Tibial nerve (tissue), 4 donors: ENCODE measurements at regions not wholly inside any gene's neighbourhood (a gene's known extent, or its start where the extent isn't known, plus 50 kb on each side); places are given as distances from the start of the nearest gene placed in this dataset.
A peak's percentile ranks its signal among the peaks of the same experiment; 100 is the strongest.

Experiments
- DNase-seq, 2 donors: peaks; one replicate each; pipeline ENCODE4 v3.0.0-alpha.2; 2019; ENCODE audit warnings: low spot score in 2 of 2
- H3K27ac ChIP-seq, 4 donors: fragments of 200-600 bp; sonication (generic) in 3 of 4; one replicate each; pipeline ENCODE4 v1.5.1; 2017 to 2019; ENCODE audit warnings: mild to moderate bottlenecking in 1 of 4
- H3K27me3 ChIP-seq, 2 donors: fragments of 200-600 bp; sonication (generic) in 1 of 2; one replicate each; pipeline versions ENCODE4 v1.5.1 to v1.6.0; 2017 to 2019
- H3K36me3 ChIP-seq, 3 donors: fragments of 200-600 bp; sonication (generic); one replicate each; pipeline ENCODE4 v1.5.1; 2018 to 2019
- H3K4me1 ChIP-seq, 4 donors: fragments of 200-600 bp; sonication (generic) in 3 of 4; one replicate each; pipeline ENCODE4 v1.5.1; 2017 to 2019
- H3K4me3 ChIP-seq, 4 donors: fragments of 200-600 bp; sonication (generic) in 3 of 4; one replicate each; pipeline ENCODE4 v1.5.1; 2017 to 2019; ENCODE audit warnings: mild to moderate bottlenecking in 1 of 4, moderate library complexity in 1 of 4
- H3K9me3 ChIP-seq, 4 donors: fragments of 200-600 bp; sonication (generic) in 3 of 4; one replicate each; pipeline ENCODE4 v1.5.1; 2017 to 2019
- CTCF ChIP-seq, 5 experiments: fragments of 200-600 bp in 3 of 5; fragments of 450-650 bp in 2 of 5; sonication (generic) in 3 of 5; IDR thresholded peaks; one replicate each; pipeline ENCODE4 v1.5.1; 2016 to 2019; ENCODE audit warnings: antibody characterized with exemption in 5 of 5, mild to moderate bottlenecking in 3 of 5, moderate library complexity in 2 of 5
- EP300 ChIP-seq, 2 donors: sonication (generic); formaldehyde crosslinking; IDR thresholded peaks; one replicate each; pipeline ENCODE4 v1.6.1; 2017; ENCODE audit warnings: antibody characterized with exemption in 2 of 2, mild to moderate bottlenecking in 1 of 2
- POLR2A ChIP-seq, 2 donors: fragments of 450-650 bp; IDR thresholded peaks; one replicate each; pipeline ENCODE4 v1.6.1; 2017; ENCODE audit warnings: antibody characterized with exemption in 2 of 2, mild to moderate bottlenecking in 2 of 2, moderate library complexity in 2 of 2
- WGBS, 2 donors: methylation state at CpG; one replicate each; pipeline ENCODE4 v1.1.5; 2018; 5-methylcytosine and 5-hydroxymethylcytosine counted together

GRCh38 chr10:4074545-4075407, 289.8 kb upstream of the KLF6 start:
- Histone ChIP-seq H3K36me3 (no peaks in the 10 kb centered on the region), H3K4me3 (no peak overlapping the region), H3K27me3 (no peaks in the 10 kb centered on the region), H3K27ac (peak overlapping the region in 1 of 4 donors; percentile 36), H3K9me3 (no peaks in the 10 kb centered on the region), H3K4me1 (peaks cover 0 to 17% (median 3%) of the 10 kb centered on the region in 4 donors)
- TF ChIP-seq POLR2A (IDR thresholded peaks at IDR 0.05) = no peak
- no peak for TF ChIP-seq EP300 (IDR thresholded peaks at IDR 0.05)
- TF ChIP-seq CTCF (IDR thresholded peaks at IDR 0.05) = no peak
- 85 to 86% methylated on average over 10 of the region's 10 CpGs for WGBS, 2 donors
- no peak for DNase-seq

GRCh38 chr10:4073912-4074311, 288.9 kb upstream of the KLF6 start:
- no peaks in the 10 kb centered on the region for H3K27me3 ChIP-seq
- no peak for DNase-seq
- peak overlapping the region in 1 of 4 donors; percentile 36 for H3K27ac ChIP-seq
- H3K4me1 ChIP-seq = peaks cover 0 to 22% (median 3%) of the 10 kb centered on the region in 4 donors
- no peaks in the 10 kb centered on the region for H3K36me3 ChIP-seq
- no peaks in the 10 kb centered on the region for H3K9me3 ChIP-seq
- TF ChIP-seq POLR2A (IDR thresholded peaks at IDR 0.05) (no peak), EP300 (IDR thresholded peaks at IDR 0.05) (peak in 1 of 2 donors; percentile 30)
- WGBS, 2 donors = 57 to 65% methylated on average over 1 of the region's 1 CpG
- H3K4me3 ChIP-seq = no peak overlapping the region

DNA sequence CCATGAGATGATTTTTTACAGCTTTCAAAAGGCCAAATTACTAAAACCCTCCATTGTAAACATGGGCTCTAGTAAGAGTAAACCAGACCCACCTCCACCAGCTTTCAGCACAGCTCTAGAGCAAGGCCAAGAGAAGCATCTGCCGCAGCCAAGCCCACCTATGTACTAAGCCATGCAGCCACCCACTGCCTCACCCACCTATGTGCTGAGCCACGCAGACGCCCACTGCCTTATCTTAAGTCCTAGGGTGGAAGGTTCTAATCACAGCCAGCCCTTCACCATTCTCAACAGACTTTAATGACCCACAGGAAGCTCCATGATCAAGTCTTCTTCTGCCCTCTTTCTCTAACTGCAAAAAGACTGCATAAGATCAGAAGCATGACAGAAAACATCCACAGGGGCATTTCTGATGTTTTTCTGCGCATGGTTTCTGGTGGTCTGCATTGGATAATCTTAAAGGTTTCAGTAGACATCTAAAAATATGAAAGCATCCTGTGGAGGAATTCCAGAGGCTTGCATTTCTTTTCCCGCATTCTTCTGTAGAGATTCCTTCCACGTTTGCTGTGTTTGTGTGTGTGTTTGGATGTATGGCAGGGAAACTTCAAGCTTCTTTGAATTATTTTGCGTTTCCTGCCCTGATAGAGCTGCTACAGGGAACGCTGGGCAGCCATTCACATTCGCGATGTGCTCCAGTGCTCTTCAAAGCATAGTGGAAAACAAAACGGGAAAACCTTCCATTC, 286.1 kb upstream of the KLF6 start:
- no peak for DNase-seq
- Histone ChIP-seq H3K9me3 (no peaks in the 10 kb centered on the region), H3K36me3 (no peaks in the 10 kb centered on the region), H3K4me1 (peaks cover 0 to 22% (median 6%) of the 10 kb centered on the region in 4 donors), H3K27ac (no peak overlapping the region), H3K27me3 (no peaks in the 10 kb centered on the region), H3K4me3 (no peak overlapping the region)
- TF ChIP-seq CTCF (IDR thresholded peaks at IDR 0.05) = no peak
- TF ChIP-seq EP300 (IDR thresholded peaks at IDR 0.05) = no peak
- TF ChIP-seq POLR2A (IDR thresholded peaks at IDR 0.05) = no peak
- 91 to 95% methylated on average over 11 of the region's 11 CpGs for WGBS, 2 donors

DNA sequence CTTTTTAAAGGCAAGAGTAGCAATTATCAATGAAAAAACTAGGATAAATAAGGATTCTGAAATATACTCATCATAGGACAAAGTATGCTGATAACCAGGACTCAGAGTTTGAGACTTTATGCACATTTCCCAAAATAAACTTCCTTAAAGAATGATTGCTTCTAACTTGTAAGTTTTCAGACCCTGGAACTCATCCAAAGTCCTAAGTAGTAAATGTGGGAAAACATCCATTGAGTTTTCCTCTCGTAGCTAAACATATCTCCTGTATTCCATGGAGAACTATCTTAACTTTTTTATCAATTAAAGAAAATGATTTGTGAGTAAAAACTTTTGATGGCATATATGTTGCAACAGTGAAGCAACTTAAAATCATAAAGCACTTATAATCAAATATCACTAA, 285.2 kb upstream of the KLF6 start:
- H3K4me3 ChIP-seq = no peak overlapping the region
- no peaks in the 10 kb centered on the region for H3K27me3 ChIP-seq
- no peak for TF ChIP-seq EP300 (IDR thresholded peaks at IDR 0.05)
- no peak for TF ChIP-seq CTCF (IDR thresholded peaks at IDR 0.05)
- no peak for TF ChIP-seq POLR2A (IDR thresholded peaks at IDR 0.05)
- WGBS, 2 donors = 47 to 55% methylated on average over 1 of the region's 1 CpG
- no peak for DNase-seq
- no peak overlapping the region for H3K27ac ChIP-seq
- H3K4me1 ChIP-seq = peaks cover 0 to 22% (median 6%) of the 10 kb centered on the region in 4 donors
- H3K9me3 ChIP-seq = no peaks in the 10 kb centered on the region
- no peaks in the 10 kb centered on the region for H3K36me3 ChIP-seq

GRCh38 chr10:4069491-4069890, 284.5 kb upstream of the KLF6 start:
- Histone ChIP-seq H3K4me1 (peaks cover 0 to 18% (median 6%) of the 10 kb centered on the region in 4 donors), H3K36me3 (no peaks in the 10 kb centered on the region), H3K4me3 (no peak overlapping the region), H3K27ac (no peak overlapping the region), H3K27me3 (no peaks in the 10 kb centered on the region), H3K9me3 (no peaks in the 10 kb centered on the region)
- TF ChIP-seq EP300 (IDR thresholded peaks at IDR 0.05) (no peak), CTCF (IDR thresholded peaks at IDR 0.05) (no peak)
- DNase-seq = no peak
- 79 to 81% methylated on average over 3 of the region's 3 CpGs for WGBS, 2 donors
